HG03442 (cell line): ENCODE measurements at regions not wholly inside any gene's neighbourhood (a gene's known extent, or its start where the extent isn't known, plus 50 kb on each side); places are given as distances from the start of the nearest gene placed in this dataset.
"Not testable (repeated sequence)": the region's sequence is repeated elsewhere in the genome, so short reads cannot be mapped to it uniquely, and the experiment has no call there.

Source experiments
- ATAC-seq: cut with Tn5 transposase; IDR thresholded peaks from one replicate; pipeline ENCODE4 v1.9.1; 2021; ENCODE audit warnings: mild to moderate bottlenecking, moderate library complexity; ENCODE audit not compliant: unreplicated experiment

DNA sequence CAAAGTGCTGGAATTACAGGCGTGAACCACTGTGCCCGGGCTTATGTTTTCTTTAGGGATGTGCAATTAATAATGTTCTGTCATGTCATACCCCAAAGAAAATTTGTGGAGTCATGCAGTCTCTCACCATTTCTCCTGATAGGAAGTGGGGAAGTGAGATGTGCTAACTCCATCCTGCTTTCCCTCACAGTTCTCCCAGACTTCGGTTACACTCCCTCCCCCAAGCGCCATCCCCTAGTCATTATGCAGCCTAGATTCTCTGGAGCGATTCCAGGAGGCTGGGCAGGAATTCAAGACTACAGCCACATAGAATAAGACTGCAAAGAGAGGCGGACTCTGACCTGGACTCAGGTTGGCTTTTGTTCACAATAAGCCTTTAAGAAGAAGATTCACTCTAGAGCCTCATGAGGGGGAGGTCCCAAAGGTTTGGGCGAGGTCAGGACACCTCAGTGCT is 271.4 kb downstream of the ALDH8A1 start:
- no peak for ATAC-seq

DNA sequence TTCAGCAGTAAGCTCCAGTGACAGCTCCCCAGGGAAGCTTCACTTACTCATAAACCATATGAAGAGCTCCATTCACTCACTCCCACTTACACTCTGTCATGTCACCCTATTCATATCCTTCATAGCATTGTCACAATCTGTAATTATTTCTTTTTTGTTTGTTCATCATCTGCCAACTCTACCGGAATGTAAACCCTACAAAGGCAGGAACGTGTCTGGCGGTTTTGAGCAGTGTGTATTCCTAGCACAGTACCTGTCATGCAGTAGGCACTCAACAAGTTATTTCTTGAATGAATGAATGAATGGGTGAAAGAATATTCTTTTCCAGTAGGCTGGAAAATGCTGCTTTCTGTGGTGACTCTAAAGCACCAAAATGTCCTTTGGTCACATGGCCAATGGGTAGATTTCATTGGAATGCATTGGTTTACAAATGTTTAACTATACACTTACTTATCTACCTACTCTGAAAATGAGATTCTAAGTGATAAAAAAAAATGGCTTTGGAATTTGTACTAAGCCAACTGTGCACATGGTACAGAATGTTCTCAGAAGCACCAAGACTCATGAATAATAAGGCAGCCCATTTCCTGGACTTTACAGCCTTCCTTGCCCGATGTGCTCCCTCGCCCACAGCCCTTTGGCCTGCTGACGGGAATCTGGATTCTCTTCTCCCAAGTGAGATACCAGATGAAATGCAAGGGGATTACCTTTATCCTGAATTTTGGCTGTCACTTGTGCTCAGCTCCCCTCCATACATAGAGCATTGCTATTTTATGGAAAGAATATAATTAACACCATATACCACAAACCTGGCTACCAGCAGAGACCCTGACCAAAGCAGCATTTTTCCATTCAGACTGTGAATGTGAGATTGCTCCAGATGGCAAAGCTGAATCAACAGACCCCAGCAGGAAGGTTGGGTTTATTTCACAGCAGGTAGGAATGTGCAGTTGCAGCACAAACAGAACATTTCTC is 273.3 kb downstream of the ALDH8A1 start:
- no peak for ATAC-seq

DNA sequence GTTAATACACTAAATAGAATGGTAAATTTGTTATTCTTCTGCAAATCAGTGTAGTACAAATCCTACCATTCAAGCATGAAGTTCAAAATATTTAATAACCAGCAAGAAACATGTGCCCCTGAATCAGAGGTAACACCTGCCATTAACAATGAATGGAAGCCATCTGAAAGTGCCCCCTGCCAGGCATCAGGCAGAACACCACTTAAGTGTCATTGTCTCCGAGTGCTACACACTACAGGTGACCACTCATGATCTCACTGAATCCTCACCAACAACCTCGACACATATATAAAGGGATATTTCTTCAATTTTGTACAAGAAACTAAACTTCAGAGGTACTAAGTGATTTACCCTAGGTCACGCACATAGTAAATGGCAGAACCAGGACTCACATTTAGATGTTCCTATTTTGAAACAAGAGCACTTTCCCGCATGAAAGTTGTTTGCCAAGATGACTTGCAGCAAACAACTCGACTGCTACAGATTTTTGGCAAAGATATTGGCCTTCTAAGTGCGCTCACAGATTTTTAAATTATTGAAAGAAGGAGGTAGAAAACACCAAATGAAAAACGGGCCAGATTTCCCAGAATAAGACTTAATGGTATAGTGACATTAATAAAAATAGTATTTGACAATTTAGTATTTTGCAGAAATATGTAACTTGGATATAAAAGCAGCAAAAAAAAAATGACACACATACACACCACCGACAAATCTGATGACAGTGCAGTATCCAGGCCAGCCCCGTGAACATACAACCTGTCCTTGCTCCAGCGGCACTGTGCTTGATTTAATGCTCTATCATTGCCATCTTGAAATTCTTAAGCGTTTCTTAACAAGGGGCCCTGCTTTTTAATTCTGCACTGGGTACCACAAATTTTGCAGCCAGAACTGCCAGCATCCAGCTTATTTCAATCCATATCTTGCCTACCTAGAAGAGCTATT is 274.5 kb downstream of the ALDH8A1 start:
- no peak for ATAC-seq

DNA sequence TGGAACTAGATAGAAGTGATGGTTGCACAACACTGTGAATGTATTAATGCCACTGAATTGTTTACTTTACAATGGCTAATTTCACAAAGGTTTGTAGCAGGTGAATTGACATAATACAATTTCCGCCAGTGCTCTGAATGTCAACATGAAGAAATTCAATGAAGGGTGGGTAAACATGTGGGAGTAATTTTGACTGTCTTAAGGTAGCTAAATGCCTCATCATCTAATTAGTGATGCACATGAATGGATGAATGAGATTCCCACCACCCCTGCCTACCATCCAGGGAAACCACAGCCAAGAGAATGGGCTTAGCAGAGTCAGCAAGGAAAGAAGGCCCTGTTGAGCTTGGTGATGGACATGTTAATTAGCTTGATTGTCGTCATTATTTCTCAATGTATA is 275.3 kb downstream of the ALDH8A1 start:
- no peak for ATAC-seq

DNA sequence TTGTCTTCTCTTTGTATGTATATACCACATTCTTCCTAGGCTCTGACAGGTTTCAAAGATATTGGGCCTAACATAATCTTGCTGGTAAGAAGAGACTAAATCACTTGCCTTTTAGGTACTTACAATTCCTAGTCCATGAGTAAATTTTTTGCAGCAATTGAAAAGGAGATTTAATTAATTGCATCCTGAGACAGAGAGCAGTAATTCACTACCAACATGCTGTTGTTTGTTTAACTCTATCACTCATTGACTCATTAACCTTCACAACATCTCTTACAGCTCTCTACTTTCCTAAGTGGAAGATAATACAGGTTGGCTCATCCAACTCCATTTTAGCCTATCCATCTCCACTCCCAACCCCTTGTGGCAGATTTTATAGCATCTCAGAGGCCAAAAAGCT is 280.4 kb downstream of the ALDH8A1 start:
- no peak for ATAC-seq

DNA sequence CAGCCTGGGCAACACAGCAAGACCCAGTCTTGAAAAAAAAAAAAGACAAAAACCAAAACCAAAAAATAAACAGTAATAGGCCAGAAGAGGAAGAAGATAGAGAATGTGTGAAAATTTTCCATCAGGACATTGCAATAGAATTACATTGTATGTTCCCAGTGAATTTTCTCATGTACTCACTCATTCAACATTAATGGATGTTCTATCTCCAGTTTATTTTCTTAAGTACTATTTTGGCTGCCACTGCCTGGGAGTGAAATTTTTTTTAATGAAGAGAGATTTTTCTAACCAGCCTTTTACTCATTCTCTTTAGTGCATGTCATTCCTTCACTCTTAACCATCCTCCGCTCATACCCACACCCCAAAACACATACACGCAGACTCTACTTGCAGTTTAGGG is 282.8 kb downstream of the ALDH8A1 start:
- no peak for ATAC-seq

DNA sequence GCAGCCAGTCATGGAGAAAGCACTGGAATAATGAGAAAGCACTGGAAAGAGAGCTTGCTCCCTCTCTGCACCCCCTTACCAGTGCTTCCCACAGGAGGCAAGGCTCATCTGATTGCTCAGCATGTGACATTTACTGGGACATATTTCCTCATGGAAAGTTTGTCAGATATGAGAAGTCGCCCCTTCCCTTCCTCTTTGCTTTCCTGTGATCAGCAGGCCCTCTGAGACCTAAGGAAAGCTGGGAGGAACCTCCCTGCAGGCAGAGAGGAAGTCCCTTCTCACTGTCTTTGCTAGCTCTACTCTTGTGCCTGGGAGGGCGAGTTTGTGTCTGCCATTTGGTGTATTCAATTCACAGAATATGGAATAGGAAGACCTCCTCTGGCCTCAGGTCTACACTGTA is 283.8 kb downstream of the ALDH8A1 start:
- no peak for ATAC-seq

DNA sequence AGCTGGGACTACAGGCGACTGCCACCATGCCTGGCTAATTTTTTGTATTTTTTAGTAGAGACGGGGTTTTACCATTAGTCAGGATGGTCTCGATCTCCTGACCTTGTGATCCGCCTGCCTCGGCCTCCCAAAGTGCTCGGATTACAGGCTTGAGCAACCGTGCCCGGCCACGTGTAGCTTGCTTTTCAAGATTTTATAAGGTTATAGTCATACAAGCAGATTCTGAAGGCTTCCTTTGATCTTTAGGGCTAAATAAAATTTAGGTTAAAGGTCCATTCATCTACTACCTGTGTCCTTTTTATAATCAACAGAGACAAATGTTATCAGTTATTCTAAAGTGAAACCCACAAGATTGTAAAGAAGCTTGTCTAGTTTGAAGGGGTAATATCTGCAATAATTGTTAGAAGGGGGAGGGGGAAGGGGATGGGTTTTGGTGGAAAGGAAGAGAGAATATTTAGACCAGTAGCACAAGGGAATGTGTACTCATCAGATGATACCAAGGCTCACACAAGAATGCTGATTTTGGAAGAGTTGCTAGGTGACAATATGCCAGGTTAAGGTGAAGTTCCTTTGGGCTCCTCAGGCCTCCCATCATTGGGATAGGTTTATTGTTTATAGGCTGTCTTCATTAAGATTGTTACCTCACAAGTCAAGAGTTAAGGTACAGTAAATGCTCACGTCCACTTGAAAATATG is 284.7 kb downstream of the ALDH8A1 start:
- no peak for ATAC-seq

DNA sequence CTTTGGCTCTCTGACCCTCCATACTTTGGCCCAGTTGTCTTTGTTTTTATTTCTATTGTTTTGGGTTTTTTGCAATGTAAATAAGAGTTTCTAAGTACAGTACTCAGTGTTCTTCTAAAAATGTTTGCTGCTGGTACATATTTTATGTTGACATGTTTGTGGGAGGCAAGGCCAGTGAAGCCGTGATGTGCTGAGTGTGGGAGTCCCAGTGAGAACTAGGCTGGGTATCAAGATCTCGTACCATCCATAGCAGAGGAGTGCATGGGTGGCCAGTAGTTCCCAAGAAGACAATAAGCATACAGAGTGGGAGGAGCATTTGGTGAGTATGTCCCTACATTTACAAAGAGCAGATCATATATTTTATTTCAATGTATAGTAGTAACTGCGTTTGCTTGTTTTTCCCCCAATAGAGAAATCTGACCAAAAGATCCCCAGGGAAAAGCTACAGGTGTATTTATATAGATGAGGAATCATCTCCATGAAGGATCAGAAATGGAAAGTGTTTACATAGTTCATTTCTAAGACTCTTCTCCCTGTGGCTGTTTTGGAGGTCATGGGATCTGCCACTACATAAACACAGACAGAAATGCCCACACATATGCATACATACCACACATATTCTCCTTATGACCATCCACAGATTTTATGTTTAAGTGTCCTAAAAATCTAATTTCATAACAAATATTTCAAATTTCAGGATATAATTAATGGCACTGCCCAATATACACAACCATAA is 285.9 kb downstream of the ALDH8A1 start:
- ATAC-seq: no peak

DNA sequence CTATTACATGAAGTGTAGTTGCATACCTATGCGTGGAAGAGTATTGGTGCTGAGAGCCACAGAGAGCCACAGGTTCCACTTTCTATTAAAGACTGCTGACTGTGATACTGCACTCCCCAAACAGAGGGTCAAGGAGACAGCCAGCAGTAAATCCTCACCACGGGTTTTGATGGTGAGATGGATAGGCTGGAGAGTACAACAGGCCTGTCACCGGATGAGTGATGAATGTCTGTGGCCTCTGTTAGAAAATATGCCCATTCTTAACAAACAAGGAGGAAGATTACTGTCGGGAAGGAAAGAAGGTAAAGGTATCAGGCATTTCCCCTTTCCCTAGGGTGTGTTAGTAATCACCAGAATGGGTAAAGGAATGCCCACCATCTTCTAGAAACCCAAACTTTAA is 286.5 kb downstream of the ALDH8A1 start:
- no peak for ATAC-seq

DNA sequence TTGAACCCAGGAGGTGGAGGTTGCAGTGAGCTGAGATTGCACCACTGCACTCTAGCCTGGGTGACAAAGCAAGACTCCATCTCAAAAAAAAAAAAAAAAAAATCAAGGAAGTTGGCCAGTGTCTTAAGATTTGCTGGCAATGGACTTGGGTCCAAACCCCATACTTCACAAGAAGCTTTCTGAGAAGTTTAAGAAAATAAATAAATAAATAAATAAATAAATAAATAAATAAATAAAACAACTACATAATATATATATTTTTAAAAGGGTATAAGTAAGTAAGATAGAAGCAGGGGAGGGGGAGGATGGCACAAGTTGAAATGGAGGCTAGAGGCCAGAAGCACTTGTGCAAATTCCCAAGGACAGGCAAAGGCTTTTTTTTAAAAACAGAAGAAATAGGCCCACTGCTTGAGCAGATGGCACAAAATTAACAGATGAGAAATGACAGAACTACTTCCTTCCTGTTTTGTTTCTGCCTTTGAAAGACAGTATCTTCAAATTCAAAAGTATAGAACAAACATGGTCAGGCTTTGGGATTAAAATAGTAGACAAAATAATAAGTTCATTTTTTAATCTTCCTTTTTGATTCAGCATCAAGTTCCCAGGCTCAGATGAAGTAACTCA is 287.7 kb downstream of the ALDH8A1 start:
- ATAC-seq: no peak

DNA sequence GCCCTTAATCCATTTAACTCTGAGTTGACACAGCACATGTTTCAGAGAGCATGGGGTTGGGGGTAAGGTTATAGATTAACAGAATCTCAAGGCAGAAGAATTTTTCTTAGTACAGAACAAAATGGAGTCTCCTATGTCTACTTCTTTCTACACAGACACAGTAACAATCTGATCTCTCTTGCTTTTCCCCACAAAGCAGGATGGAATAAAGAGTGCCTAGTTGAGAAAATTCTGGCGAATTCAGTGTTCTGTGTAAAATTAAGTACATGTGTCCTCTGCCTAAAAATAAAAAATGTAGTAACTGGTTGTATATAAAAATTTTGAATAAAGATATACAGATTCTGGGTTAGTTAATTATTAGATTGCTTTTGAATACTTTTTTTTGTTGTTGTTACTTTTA is 290.0 kb downstream of the ALDH8A1 start:
- not testable (repeated sequence) for ATAC-seq

DNA sequence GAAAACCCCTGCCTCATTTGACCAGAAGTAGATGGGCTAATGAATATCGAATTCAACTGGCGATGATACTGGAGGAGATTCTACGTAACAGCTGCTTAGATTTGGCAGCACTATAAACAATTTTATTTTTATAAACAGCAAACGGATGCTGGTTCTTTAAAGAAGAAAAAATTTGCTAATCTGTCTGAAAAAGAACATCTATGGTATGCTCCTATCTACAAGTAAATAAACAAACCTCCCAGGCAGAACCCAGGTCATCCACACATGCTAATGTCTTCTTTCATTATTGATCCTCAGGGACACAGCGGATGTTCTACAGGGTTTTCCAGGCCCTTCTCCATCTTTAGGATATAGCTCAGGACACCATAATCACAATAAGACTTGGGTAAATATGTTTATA is 291.3 kb downstream of the ALDH8A1 start:
- ATAC-seq: no peak

DNA sequence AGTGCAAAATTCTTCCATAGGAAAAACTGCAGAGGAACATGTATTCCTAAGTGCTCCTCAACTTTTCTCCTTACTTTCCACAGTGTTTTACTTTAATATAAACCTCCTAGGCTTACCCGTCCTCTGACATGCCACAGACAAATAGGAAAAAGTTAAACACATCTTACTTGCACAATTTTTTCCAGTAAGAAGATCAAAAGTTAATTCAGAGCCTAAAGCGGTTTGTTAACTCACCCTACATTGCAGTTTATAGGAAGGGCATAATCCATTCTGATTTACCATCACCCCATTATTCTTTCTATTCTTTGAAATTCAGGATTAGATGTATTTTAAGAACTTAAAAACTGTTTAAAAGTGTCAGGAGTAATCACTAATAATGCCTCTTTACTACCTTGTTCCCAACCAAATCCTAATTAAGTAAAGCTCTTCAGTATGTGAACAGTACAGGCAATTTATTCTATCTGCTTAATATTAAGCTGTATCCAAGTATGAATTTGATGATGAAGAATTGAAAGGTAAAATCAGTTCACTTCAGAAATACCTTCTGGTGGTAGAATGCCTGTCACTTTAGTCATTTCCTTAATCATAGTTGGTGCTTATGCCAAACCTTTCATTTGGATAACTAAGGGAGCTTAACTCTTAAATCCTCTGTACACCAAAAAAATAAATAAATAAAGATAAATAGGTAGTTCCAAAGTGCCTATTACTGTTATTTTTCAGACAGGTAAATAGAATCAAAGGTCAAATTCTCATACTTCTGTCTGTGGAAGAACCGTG is 292.0 kb downstream of the ALDH8A1 start:
- ATAC-seq: no peak

DNA sequence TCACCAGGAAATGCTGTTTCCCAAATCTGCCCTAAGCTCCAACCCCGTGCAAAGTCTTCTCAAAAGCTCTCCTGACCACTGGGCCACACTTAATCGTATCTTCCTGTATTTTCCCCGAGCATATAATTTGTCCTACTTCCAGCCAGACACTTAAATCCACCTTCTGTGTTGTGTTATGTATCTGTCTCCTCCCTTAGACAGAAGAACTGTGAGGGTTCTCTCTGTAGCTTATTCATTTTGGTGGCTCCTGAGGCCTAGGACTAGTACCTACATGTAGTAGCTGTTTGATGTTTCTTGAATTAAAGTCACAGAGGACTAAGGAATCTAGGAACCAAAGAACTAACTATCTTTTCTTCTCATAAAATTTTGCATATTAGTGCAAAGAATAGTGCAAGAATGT is 292.6 kb downstream of the ALDH8A1 start:
- no peak for ATAC-seq

DNA sequence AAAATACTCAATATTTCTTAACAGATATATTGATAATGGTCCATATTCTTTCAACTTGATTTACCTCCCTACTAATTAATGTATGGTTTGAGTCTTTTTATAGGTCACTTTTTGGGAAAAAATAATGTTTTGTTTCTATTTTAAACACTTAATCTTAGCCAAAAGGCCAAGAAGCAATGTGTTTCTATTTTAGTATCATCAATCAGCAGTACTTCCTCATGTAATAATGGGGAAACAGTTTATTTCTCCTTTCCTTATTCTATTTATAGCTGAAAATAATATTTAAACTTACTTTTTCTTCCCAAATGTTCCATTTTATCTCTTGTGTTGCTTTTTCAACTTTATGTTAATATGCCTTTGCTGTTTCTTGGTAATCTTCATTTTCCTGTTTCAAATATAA is 295.1 kb downstream of the ALDH8A1 start:
- ATAC-seq: no peak

DNA sequence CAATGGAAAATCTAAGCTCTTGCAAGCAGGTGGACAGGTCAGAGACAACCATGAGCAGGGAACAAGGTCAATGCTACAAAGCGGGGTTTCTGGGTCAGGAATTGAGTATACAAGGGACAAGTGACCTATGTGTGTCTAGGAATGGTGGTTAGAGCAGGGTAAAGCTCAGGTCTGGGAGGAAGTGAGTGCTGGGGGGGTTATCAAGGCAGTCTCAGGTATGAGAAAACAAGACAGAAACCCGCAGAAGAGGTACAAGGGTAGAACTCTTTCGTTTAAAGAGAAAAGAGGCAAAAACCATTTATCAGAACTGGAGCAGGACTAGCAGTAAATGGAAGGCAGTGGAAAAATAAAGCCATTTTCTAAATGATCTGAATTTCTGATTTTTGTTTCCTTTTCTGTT is 298.4 kb downstream of the ALDH8A1 start:
- ATAC-seq: no peak

DNA sequence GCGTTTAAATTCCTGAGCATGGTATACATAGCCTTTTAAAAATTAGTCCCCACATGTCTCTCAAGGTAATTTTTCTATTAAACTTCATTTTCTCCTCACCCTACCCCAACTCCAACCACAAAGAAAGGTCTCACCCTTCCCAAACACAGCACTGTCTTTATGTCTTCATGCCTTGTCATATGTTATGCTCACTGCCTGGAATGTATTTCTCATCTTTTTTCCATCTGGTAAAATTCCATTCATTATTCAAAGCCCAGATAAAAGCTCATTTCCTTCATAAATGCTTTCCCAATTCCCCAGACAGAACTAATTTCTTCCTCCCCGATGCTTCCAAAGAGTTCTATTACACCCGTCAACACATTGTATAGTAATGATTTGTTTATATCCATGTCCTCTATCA is 302.0 kb downstream of the ALDH8A1 start:
- no peak for ATAC-seq

DNA sequence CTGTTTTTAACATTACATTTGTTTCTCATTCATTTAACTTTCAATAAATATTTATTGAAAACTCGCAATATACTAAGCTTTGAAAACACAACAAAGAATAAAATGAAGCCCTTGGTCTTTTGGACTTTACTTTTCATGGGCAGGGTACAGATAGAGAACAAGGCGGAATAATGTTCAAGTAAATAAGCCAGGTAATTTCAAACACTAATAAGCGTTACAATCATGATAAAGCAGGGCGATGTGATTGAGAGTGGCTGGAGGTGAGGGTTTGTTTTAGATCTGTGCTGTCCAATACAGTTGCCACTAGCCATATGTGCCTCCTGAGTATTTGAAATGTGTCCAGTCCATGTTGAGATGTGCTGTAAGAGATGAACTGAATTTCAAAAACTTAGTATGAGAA is 307.1 kb downstream of the ALDH8A1 start:
- ATAC-seq: no peak
